GM10248 (cell line): ENCODE measurements at regions not wholly inside any gene's neighbourhood (a gene's known extent, or its start where the extent isn't known, plus 50 kb on each side); places are given as distances from the start of the nearest gene placed in this dataset.

ENCODE experiments used
- CTCF ChIA-PET: fragments of 300-600 bp; sonication (Branson Sonifier 250); formaldehyde crosslinking; extraction: SDS; loops from one replicate; lab custom pipeline; 2021; ENCODE audit warnings: antibody characterized with exemption; lab: Yijun Ruan, JAX
- POLR2A ChIA-PET: fragments of 350-650 bp; sonication (Branson Sonifier 250); formaldehyde crosslinking; extraction: SDS; loops from one replicate; lab custom pipeline; 2020; ENCODE audit warnings: antibody characterized with exemption; lab: Yijun Ruan, JAX
- DNase-seq: peaks from one replicate; pipeline ENCODE4 v3.0.0; 2012; ENCODE audit errors: extremely low spot score
- CTCF ChIP-seq: IDR thresholded peaks from 2 replicates; pipeline ENCODE4 v1.5.1; 2012; ENCODE audit warnings: mild to moderate bottlenecking, low read depth; ENCODE audit errors: extremely low read depth, missing control alignments, control extremely low read depth

GRCh38 chr16:47885489-47885888 lies 270.3 kb downstream of the ABCC12 start:
- ChIA-PET CTCF (interaction anchor here (0.8 kb wide), 1 partner anchor 9 kb away, joined by 3 read pairs; no protein-coding TSS in a partner anchor), POLR2A (no interaction called here)
- no peak for DNase-seq
- no peak for TF ChIP-seq CTCF

GRCh38 chr16:47884116-47884725 lies 271.6 kb downstream of the ABCC12 start:
- TF ChIP-seq CTCF, result no peak
- DNase-seq, result no peak
- ChIA-PET CTCF (no interaction called here), POLR2A (no interaction called here)

- no peak for TF ChIP-seq CTCF
- no peak for DNase-seq
- ChIA-PET POLR2A (no interaction called here), CTCF (interaction anchor here (1.3 kb wide), 1 partner anchor 173 kb away, joined by 3 read pairs; no protein-coding TSS in a partner anchor)
These were observed 274.2 kb downstream of the ABCC12 start for GRCh38 chr16:47881574-47881973.

- no peak for DNase-seq
- TF ChIP-seq CTCF, result no peak
- POLR2A ChIA-PET, result no interaction called here
- CTCF ChIA-PET, result interaction anchor here (1.0 kb wide), 1 partner anchor 30 kb away, joined by 3 read pairs; no protein-coding TSS in a partner anchor
These were observed 275.1 kb downstream of the ABCC12 start for GRCh38 chr16:47880653-47881052.

- ChIA-PET POLR2A (no interaction called here), CTCF (interaction anchor here (1.1 to 1.5 kb wide), 2 partner anchors 8 to 14 kb away, joined by 3 to 4 read pairs; no protein-coding TSS in a partner anchor)
- no peak for TF ChIP-seq CTCF
- DNase-seq, result no peak
These were observed 278.6 kb downstream of the ABCC12 start for GRCh38 chr16:47877166-47877565.

- POLR2A ChIA-PET, result no interaction called here
- CTCF ChIA-PET, result interaction anchor here (0.7 kb wide), 1 partner anchor 14 kb away, joined by 3 read pairs; no protein-coding TSS in a partner anchor
- no peak for TF ChIP-seq CTCF
- no peak for DNase-seq
These were observed 279.3 kb downstream of the ABCC12 start for GRCh38 chr16:47876511-47876910.
